GM23248 (cell line): ENCODE measurements at regions not wholly inside any gene's neighbourhood (a gene's known extent, or its start where the extent isn't known, plus 50 kb on each side); places are given as distances from the start of the nearest gene placed in this dataset.
"Not testable (repeated sequence)": the region's sequence is repeated elsewhere in the genome, so short reads cannot be mapped to it uniquely, and the experiment has no call there.

Source experiments
- DNase-seq: peaks from one replicate; pipeline ENCODE4 v3.0.0-alpha.2; 2015
- H2AFZ ChIP-seq: fragments of 200-600 bp; sonication (generic); 2 replicates; pipeline ENCODE4 v1.6.1; 2016; ENCODE audit warnings: antibody characterized with exemption
- H3F3A ChIP-seq: fragments of 200-600 bp; sonication (generic); 2 replicates; pipeline ENCODE4 v1.6.1; 2016; ENCODE audit warnings: mild to moderate bottlenecking, antibody characterized with exemption, mixed run types; ENCODE audit not compliant: insufficient read depth
- H3K27ac ChIP-seq: fragments of 200-600 bp; sonication (generic); 2 replicates; pipeline ENCODE4 v1.5.1; 2016; ENCODE audit warnings: mild to moderate bottlenecking
- H3K27me3 ChIP-seq: fragments of 200-600 bp; sonication (generic); replicated peaks from 2 replicates; pipeline ENCODE4 v1.6.1; 2016; ENCODE audit warnings: mild to moderate bottlenecking; ENCODE audit not compliant: insufficient read depth
- H3K36me3 ChIP-seq: fragments of 200-600 bp; sonication (generic); 2 replicates; pipeline ENCODE4 v1.6.1; 2016; ENCODE audit warnings: low read depth, mild to moderate bottlenecking
- H3K4me1 ChIP-seq: fragments of 200-600 bp; sonication (generic); 2 replicates; pipeline ENCODE4 v1.6.1; 2016; ENCODE audit warnings: mild to moderate bottlenecking; ENCODE audit not compliant: insufficient read depth
- H3K4me2 ChIP-seq: fragments of 200-600 bp; sonication (generic); one replicate; pipeline ENCODE4 v1.6.1; 2016; ENCODE audit warnings: mild to moderate bottlenecking; ENCODE audit not compliant: unreplicated experiment
- H3K4me3 ChIP-seq: fragments of 200-600 bp; sonication (generic); 2 replicates; pipeline ENCODE4 v1.5.1; 2016; ENCODE audit warnings: mild to moderate bottlenecking
- H3K79me2 ChIP-seq: fragments of 200-600 bp; sonication (generic); 2 replicates; pipeline ENCODE4 v1.6.1; 2016; ENCODE audit warnings: mild to moderate bottlenecking; ENCODE audit not compliant: insufficient read depth
- H3K9ac ChIP-seq: fragments of 200-600 bp; sonication (generic); 2 replicates; pipeline ENCODE4 v1.6.1; 2016; ENCODE audit warnings: mild to moderate bottlenecking
- H3K9me2 ChIP-seq: fragments of 200-600 bp; sonication (generic); 2 replicates; pipeline ENCODE4 v1.6.1; 2016; ENCODE audit warnings: mixed run types, mild to moderate bottlenecking, moderate library complexity; ENCODE audit not compliant: insufficient read depth
- H3K9me3 ChIP-seq: fragments of 200-600 bp; sonication (generic); one replicate; pipeline ENCODE4 v1.6.1; 2017; ENCODE audit warnings: low read depth
- H4K20me1 ChIP-seq: fragments of 200-600 bp; sonication (generic); 2 replicates; pipeline ENCODE4 v1.6.0; 2016; ENCODE audit not compliant: insufficient read depth
- EZH2 ChIP-seq: fragments of 200-600 bp; sonication (generic); IDR thresholded peaks from 2 replicates; pipeline ENCODE4 v1.6.1; 2018; ENCODE audit warnings: antibody characterized with exemption, mild to moderate bottlenecking; ENCODE audit not compliant: insufficient read depth, poor library complexity, severe bottlenecking
- EZH2phosphoT487 ChIP-seq: fragments of 200-600 bp; sonication (generic); IDR thresholded peaks from 2 replicates; pipeline ENCODE4 v1.6.1; 2018; ENCODE audit warnings: antibody characterized with exemption, moderate library complexity, mild to moderate bottlenecking, low read depth; ENCODE audit not compliant: insufficient read depth
- WGBS, 2 experiments: methylation state at CpG; one replicate each; pipeline ENCODE4 v1.1.6; 2015 to 2017; ENCODE audit warnings: low lambda C conversion rate in 2 of 2, low coverage in 1 of 2; ENCODE audit errors: missing lambda C conversion rate in 2 of 2; 5-methylcytosine and 5-hydroxymethylcytosine counted together
- in situ Hi-C: fragments of 300-500 bp; cut with MboI; formaldehyde crosslinking; loops from 2 replicates; pipeline ENCODE4 v1.15.0; 2020

GRCh38 chr2:192697880-192698279, 503.1 kb upstream of the TMEFF2 start:
- no peaks in the 10 kb centered on the region for H3K79me2 ChIP-seq
- H2AFZ ChIP-seq: no peak overlapping the region
- no peak overlapping the region for H3K4me3 ChIP-seq
- no peak for DNase-seq
- H3K9me3 ChIP-seq: no peaks in the 10 kb centered on the region
- H3K27ac ChIP-seq: no peak overlapping the region
- H3K9ac ChIP-seq: no peak overlapping the region
- WGBS, 2 experiments: 36% methylated on average over 5 of the region's 5 CpGs
- H3K9me2 ChIP-seq: no peaks in the 10 kb centered on the region
- in situ Hi-C loops: no loop called here
- no peak overlapping the region for H3K4me2 ChIP-seq
- no peaks in the 10 kb centered on the region for H3K4me1 ChIP-seq
- no peaks in the 10 kb centered on the region for H3K36me3 ChIP-seq
- H4K20me1 ChIP-seq: no peaks in the 10 kb centered on the region
- H3K27me3 ChIP-seq: no peaks in the 10 kb centered on the region
- no peaks in the 10 kb centered on the region for H3F3A ChIP-seq
- TF ChIP-seq EZH2: no peak
- no peak for TF ChIP-seq EZH2phosphoT487

DNA sequence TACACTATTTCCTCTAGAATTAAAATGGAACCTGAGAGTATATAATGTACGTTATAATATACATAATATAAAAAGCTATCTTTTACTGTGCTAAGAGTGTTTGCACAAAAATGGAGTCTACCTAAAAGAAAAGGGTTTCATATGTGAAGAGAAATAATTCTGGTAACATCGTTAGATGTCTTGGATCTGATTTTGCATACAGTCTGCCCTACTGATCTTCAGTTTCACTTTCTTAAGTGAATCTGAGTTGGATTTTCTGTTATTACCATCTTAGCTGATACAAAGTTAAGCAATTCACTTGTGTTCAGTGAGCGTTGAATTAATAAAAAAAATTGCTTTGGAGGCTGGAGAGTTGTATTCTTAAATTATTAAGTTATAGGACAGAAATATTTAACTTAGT, 502.1 kb upstream of the TMEFF2 start:
- no peak overlapping the region for H3K4me3 ChIP-seq

GRCh38 chr2:192687015-192687414, 492.3 kb upstream of the TMEFF2 start:
- H3K9ac ChIP-seq: no peak overlapping the region
- no peaks in the 10 kb centered on the region for H3K9me2 ChIP-seq
- H3K36me3 ChIP-seq: no peaks in the 10 kb centered on the region
- 4% methylated on average over 3 of the region's 3 CpGs for WGBS, 2 experiments
- no peak overlapping the region for H3K4me3 ChIP-seq
- H3K27ac ChIP-seq: no peak overlapping the region
- no peaks in the 10 kb centered on the region for H3K27me3 ChIP-seq
- H4K20me1 ChIP-seq: no peaks in the 10 kb centered on the region
- H3K4me1 ChIP-seq: no peaks in the 10 kb centered on the region
- H2AFZ ChIP-seq: no peak overlapping the region
- no peak for DNase-seq
- no peak for TF ChIP-seq EZH2phosphoT487
- TF ChIP-seq EZH2: no peak
- H3F3A ChIP-seq: peaks cover 6% of the 10 kb centered on the region; the same call in 1 of the 2 replicates
- H3K79me2 ChIP-seq: no peaks in the 10 kb centered on the region
- no peaks in the 10 kb centered on the region for H3K9me3 ChIP-seq
- no peak overlapping the region for H3K4me2 ChIP-seq
- in situ Hi-C loops: no loop called here

More for the DNA sequence above, 502.1 kb upstream of the TMEFF2 start:
- Histone ChIP-seq H3K4me2 (no peak overlapping the region), H3F3A (no peaks in the 10 kb centered on the region), H3K9me2 (no peaks in the 10 kb centered on the region), H3K36me3 (no peaks in the 10 kb centered on the region), H3K27me3 (no peaks in the 10 kb centered on the region), H4K20me1 (no peaks in the 10 kb centered on the region), H3K27ac (no peak overlapping the region), H2AFZ (no peak overlapping the region), H3K9ac (no peak overlapping the region), H3K9me3 (no peaks in the 10 kb centered on the region), H3K4me1 (no peaks in the 10 kb centered on the region), H3K79me2 (no peaks in the 10 kb centered on the region)
- no peak for DNase-seq
- 15 to 20% methylated on average over 3 of the region's 3 CpGs for WGBS, 2 experiments
- in situ Hi-C loops: no loop called here
- TF ChIP-seq EZH2: no peak
- TF ChIP-seq EZH2phosphoT487: no peak

DNA sequence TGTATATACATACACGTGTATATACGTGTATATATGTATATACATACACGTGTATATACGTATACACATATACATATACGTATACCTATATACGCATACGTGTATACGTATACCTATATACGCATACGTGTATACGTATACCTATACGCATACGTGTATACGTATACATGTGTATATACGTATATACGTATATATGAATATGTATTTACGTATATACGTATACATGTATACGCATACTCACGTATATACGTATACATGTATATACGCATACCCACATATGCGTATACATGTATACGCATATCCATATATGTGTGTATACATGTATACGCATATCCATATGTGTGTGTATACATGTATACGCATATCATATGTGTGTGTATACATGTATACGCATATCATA, 487.8 kb upstream of the TMEFF2 start:
- H4K20me1 ChIP-seq, H3K79me2 ChIP-seq, H3K4me2 ChIP-seq, H3K27me3 ChIP-seq, H3K36me3 ChIP-seq, H3K4me1 ChIP-seq, H3K9me3 ChIP-seq, H2AFZ ChIP-seq, H3K9ac ChIP-seq, H3K27ac ChIP-seq, in situ Hi-C loops, DNase-seq, H3F3A ChIP-seq, H3K4me3 ChIP-seq, H3K9me2 ChIP-seq: not testable (repeated sequence)
- WGBS, 2 experiments: 94 to 95% methylated on average over 26 to 27 of the region's 27 CpGs

DNA sequence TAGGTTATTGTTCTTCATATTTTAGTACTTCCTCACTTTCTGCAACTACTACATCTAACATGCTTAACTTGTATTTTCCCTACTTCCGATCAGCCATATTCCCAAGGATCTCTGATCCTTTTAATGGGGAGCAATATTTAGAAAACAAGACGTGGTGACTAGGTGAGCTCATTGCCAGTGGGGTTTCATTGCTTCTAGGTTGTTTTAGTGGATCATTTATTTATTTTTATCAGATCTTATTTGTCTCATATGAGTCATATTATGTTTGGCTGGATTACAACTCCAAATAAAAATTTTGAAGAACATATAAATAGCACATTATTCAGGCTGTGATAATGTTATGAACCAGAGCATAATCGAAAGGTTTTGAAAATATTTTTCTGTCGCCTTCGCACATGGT, 480.9 kb upstream of the TMEFF2 start:
- no peaks in the 10 kb centered on the region for H3K79me2 ChIP-seq
- H3F3A ChIP-seq: no peaks in the 10 kb centered on the region
- no peak for DNase-seq
- H3K27me3 ChIP-seq: no peaks in the 10 kb centered on the region
- no peaks in the 10 kb centered on the region for H4K20me1 ChIP-seq
- no peak overlapping the region for H3K4me3 ChIP-seq
- H3K9ac ChIP-seq: no peak overlapping the region
- no peaks in the 10 kb centered on the region for H3K4me1 ChIP-seq
- H3K4me2 ChIP-seq: no peak overlapping the region
- no peaks in the 10 kb centered on the region for H3K9me2 ChIP-seq
- H3K27ac ChIP-seq: no peak overlapping the region
- 48 to 52% methylated on average over 5 of the region's 5 CpGs for WGBS, 2 experiments
- no peaks in the 10 kb centered on the region for H3K36me3 ChIP-seq
- no peak for TF ChIP-seq EZH2phosphoT487
- no peaks in the 10 kb centered on the region for H3K9me3 ChIP-seq
- no peak overlapping the region for H2AFZ ChIP-seq
- in situ Hi-C loops: no loop called here
